Activated CD8-positive, alpha-beta memory T cell treated with anti-CD3 and anti-CD28 coated beads, Interleukin-2, amount 50 U/mL, for 1 hour (primary cell): ENCODE measurements at regions not wholly inside any gene's neighbourhood (a gene's known extent, or its start where the extent isn't known, plus 50 kb on each side); places are given as distances from the start of the nearest gene placed in this dataset.

ENCODE experiments used
- DNase-seq: peaks from one replicate; pipeline ENCODE4 v3.0.0-alpha.2; 2020; ENCODE audit errors: extremely low read depth

- DNase-seq, result no peak
Measured at GRCh38 chr10:113420057-113420732, 132.7 kb upstream of the HABP2 start.

GRCh38 chr10:113420733-113421675, 131.8 kb upstream of the HABP2 start:
- DNase-seq, result no peak

DNA sequence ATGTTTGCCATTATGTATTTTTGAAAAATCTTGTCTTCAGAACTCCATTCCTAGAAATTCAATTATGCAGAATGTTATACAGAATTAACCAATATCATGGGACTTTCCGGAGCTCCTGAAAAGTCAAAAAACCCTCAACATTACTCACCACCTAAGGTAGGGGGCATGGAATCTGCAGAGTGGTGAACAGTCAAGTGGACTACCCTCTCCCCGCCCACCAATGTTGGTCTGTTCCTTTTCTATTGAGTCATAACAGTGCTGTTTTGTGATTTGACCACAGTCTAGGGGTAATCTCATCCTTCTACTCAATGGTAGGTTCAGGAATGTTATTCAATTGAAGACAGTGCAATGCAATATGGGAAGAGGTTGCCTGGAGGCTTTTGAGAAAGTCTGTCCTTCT, 130.5 kb upstream of the HABP2 start:
- no peak for DNase-seq

- no peak for DNase-seq
Measured at GRCh38 chr10:113423981-113424721, 128.7 kb upstream of the HABP2 start.

- no peak for DNase-seq
Measured at GRCh38 chr10:113425008-113425407, 127.8 kb upstream of the HABP2 start.

- no peak for DNase-seq
Measured at GRCh38 chr10:113425541-113425951, 127.3 kb upstream of the HABP2 start.

DNA sequence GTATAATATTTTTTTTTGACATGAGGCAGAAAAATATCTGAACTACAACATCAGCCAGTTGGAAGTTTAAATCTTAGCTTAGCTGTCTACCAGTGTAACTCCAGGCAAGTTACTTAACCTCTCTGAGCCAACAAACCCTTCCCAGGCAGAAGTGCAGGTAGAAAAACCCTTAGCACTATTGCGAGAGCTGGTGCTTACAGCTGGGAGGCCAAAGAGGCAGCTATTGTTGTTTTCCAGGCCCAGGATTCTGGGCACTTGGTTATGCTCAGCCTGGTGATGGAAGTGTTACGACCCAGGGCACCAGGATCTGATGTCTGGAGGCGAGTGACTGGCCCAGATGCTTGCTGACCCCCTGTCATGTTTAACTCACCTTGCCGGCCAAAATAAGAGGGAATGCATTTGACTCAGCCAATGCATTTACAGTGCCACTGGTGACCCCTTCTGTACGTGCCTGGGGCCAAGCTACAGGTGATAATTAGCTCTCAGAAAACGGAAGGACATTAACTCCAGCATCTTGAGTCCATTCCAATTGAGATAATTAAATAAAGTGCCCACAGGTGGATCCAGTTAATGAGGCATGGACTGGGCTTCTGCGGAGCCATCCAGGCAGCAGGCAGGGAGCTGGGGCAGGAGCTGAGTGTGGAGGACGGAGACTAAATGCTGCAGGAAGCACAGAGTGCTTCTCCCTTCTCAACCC, 126.5 kb upstream of the HABP2 start:
- DNase-seq, result no peak

- no peak for DNase-seq
Measured at GRCh38 chr10:113427236-113427735, 125.6 kb upstream of the HABP2 start.

DNA sequence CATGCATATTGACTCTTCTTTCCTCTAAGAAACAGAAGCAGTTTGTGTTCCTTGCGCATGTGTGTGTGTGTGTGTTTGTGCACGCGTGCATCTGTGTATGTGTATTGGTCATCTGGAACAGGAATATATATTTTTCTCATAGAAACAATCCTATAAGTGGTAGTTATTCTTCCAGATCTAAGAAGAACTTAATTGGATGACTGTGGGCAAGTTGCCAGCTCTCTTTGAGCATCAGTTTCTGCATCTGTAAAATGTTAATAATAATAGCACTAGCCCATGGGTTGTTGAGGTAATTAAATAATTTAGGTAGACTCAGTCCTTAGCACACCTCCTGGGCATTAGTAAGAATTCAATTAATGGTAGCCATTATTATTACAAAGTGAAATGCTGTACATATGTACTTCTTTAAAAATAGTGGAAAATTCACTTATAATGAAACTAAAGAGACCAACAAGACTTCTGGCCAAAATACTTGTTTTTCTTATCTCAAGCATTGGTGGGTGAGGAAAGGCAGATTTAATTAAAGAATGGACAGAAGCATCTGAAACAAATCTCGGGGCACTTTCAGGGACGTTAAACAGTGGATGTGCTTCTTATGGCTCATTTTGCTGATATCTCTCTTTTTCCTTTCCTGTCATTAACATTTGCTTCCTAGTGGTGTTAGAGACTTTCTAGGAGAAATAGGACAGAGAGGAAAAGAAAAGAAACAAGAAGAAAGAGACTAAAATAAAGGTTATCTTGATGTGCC, 124.9 kb upstream of the HABP2 start:
- no peak for DNase-seq

DNA sequence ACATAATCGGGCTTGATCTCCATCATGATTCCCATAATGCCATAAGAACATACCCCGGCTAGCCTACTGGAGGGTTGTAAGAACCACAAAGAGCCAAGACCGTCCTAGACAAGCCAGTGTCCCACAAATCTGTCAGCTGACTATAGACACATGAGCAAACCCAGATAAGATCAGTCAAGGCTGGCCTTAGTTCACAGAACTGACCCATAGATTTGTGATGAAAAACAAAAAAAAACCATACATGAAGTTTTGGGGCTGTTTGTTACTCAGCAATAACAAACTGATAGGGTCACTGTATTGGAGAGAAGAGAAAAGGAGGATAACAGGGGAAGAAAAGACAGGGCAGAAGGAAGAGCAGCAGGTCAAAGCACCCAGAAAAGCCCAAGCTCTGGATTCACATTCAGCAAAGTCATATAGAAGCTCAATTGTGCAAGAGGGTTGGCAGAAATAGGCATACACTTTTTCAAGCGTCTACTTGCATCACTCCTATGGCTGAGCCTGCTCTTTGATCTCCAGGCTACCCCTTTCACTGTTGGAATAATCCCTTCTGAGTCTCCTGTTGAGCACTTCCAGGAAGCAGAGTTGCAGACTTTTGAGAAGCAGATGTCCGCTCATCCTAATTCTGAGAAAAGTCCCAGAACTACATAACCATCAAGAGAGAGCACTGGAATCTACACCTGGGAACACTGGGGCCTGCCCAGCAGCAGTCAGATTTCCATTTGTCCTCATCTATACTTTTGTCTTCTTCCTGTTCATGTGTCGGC, 122.0 kb upstream of the HABP2 start:
- DNase-seq, result no peak

DNA sequence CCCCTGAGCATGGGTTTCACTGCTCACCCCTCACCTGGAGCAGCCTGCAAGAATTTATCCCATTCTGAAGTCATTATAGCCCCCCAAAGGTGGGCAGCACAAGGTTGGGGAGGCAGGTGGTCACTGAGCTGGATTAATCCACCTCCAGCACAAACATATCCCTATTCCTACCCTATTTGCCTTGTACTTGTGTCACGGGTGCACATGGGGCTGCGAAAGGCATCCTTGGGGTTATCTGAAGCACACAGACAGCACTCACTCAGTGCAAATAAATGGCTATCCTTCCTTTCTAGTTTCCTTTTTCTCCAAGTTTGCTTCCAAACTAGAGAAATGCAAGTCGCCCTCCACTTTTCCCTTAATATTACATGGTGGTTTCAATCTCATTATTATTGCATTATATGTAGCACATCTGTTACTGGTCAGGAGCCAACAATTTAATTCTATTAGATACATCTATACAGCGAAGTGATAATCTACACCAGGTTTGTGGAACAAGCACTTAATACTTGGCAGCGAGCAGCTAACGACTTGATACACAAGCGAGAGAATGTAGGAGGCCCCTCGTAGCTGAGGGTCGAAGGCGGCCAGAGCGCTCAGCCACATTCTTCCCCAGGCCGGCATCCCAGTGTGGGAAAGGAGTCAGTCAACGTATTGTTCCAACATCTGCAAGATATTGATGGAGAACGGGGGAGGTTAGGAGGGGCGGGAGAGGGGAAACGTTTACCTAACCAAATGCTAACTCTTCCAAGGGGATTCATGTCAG, 121.3 kb upstream of the HABP2 start:
- no peak for DNase-seq

- DNase-seq, result no peak
Measured at GRCh38 chr10:113433711-113434110, 119.1 kb upstream of the HABP2 start.

DNA sequence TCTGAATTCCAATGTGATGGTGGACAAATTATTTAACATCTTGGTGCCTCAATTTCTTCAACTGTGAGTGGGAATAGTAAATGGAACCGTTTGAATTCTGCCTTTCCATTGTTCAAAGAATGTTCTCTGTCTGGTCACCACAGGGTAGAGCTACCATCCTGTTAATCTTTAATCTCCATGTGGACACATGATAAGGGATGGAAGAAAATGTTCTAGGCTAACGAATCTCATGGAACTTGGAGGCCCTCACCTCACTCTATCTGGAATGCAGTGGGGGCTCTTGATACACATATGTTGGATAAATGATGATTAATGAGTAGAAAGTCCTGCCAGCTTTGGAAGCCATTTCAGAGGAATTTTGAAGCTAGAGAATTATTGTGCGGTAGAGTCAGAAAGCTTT, 118.5 kb upstream of the HABP2 start:
- DNase-seq, result no peak

DNA sequence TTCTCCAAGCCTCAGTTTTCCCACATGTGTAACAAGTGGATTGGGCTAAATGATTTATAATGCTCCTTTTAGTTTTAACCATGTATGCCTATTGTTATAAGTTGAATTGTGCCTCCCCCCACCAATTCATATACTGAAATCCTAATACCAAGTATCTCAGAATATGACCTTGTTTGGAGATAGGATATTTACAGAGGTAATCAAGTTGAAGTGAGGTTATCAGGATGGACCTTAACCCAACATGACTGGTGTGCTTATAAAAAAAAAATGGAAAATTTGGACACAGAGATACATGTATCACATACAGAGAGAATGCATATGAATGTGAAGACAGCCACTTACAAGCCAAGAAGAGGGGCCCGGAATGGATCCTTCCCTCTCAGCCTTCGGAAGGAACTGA, 117.9 kb upstream of the HABP2 start:
- no peak for DNase-seq

GRCh38 chr10:113435881-113436280, 117.0 kb upstream of the HABP2 start:
- no peak for DNase-seq

DNA sequence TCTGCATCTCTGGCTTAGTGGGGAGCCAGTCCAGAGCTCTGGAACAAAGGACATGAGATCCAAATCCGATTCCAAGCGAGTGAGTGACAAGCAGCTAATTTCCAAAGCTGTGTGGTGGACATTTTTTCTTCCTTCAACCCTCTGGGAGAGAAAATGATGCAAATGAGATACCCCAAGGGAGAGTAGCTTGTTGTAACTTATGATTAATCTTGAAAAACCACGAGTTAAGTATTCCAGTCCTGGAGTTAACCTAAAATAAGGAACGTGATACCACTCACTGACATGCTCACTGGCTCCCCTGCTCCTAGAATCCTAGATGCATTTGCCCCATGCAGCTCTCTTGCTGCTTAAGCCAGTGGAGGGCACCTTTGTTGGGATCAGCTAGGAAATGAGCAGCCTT, 116.0 kb upstream of the HABP2 start:
- DNase-seq, result no peak

GRCh38 chr10:113438652-113439051, 114.2 kb upstream of the HABP2 start:
- no peak for DNase-seq

DNA sequence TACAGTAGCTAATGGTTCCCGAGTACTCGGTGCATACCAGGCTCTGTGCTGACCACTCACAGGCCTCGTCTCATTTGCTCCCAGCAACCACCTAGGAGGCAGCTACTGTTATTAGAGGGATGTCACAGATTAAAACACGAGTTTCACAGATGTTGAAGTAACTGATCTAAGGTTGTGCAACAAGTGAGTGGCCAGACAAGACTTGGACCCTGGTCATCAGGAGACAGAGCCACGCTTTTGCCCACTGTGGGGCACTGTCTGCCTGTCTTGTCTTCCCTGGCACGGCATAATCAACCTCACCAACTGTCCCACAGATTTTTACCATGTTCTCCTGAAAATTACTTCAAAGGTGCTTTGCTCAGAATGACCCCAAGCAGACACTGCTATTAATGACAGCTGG, 111.6 kb upstream of the HABP2 start:
- DNase-seq, result no peak

DNA sequence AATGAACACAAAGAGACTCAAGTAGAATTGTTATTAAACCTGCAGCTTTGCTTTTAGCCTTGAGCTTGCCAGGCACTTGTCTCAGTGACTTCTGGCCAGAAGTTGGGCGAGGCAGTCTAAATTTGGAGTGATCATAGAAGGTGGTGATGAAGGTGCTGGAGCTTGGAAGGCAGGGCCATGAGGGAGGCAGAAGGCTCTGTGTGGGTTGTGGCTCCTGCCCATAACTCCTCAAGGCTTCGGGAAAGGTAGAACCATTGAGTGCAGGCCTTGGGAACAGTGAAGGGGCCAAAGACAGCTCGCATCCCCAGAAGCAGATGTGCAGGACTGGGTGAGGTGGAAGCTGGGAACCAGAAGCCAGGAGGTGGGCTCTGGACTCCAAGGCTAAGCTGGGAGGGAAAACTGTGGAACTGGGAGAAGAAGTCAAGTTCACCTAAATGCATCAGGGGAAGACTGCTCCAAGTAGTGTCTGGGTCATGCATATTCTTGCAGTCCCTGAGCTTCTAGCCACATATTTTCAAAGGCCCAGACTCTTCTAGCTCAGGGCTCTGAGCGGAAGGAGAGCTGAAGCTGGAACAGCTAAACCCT, 111.1 kb upstream of the HABP2 start:
- no peak for DNase-seq
